GM13977 (cell line): ENCODE measurements at regions not wholly inside any gene's neighbourhood (a gene's known extent, or its start where the extent isn't known, plus 50 kb on each side); places are given as distances from the start of the nearest gene placed in this dataset.

Experiments used
- DNase-seq: peaks from one replicate; pipeline ENCODE4 v3.0.0; 2012; ENCODE audit warnings: low spot score
- CTCF ChIP-seq: IDR thresholded peaks from 2 replicates; pipeline ENCODE4 v1.5.1; 2012; ENCODE audit warnings: mild to moderate bottlenecking, control low read depth; ENCODE audit not compliant: insufficient read depth; ENCODE audit errors: extremely low read depth, missing control alignments
- in situ Hi-C: fragments of 300-500 bp; cut with MboI; formaldehyde crosslinking; loops from one replicate; pipeline ENCODE4 v1.12.0; 2022; ENCODE audit warnings: low sequenced_read_pairs, low pct_unique_long_range_greater_than_20kb, mixed read lengths, inconsistent platforms; ENCODE audit not compliant: unreplicated experiment

GRCh38 chr4:178556796-178557195 is 1114.6 kb upstream of the AGA start:
- DNase-seq = no peak
- no peak for TF ChIP-seq CTCF
- in situ Hi-C loops = no loop called here

- no peak for DNase-seq
These were observed 1135.7 kb upstream of the AGA start for GRCh38 chr4:178577933-178578332.

GRCh38 chr4:178595500-178596138 is 1153.4 kb upstream of the AGA start:
- TF ChIP-seq CTCF = no peak
- no peak for DNase-seq

More at GRCh38 chr4:178577933-178578332, 1135.7 kb upstream of the AGA start:
- in situ Hi-C loops = no loop called here
- TF ChIP-seq CTCF = peak; percentile 42

GRCh38 chr4:178598672-178599071 is 1156.4 kb upstream of the AGA start:
- no peak for DNase-seq
- in situ Hi-C loops = no loop called here
- TF ChIP-seq CTCF = no peak

More at GRCh38 chr4:178595500-178596138, 1153.4 kb upstream of the AGA start:
- in situ Hi-C loops = no loop called here

- no peak for DNase-seq
- peak; percentile 18 for TF ChIP-seq CTCF
- in situ Hi-C loops = no loop called here
These were observed 1157.3 kb upstream of the AGA start for GRCh38 chr4:178599521-178599920.

GRCh38 chr4:178602833-178603232 is 1160.6 kb upstream of the AGA start:
- in situ Hi-C loops = no loop called here
- no peak for TF ChIP-seq CTCF
- no peak for DNase-seq
